ENCODE measurements at regions not wholly inside any gene's neighbourhood (a gene's known extent, or its start where the extent isn't known, plus 50 kb on each side); places are given as distances from the start of the nearest gene placed in this dataset.

DNA sequence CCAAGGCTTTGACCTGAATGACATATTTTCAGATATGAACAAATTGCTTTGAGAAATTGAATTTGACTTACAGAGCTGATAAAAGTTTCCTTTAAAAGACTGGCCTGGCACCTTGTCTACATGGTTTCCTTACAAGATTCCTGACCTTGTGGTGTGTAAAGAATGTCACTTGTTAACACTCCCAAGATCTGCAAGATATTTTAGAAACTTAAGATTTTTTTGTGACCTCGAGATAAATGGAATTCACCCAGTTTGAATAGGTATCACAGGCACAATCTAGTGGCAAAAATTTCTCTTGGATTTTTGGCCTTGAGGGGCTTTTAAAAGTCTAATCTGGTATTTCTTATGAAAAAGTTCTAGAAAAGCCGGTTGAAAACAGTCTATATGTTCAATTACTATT is 1568.9 kb upstream of the IGFBP7 start:
- 85% methylated on average over 2 of the region's 2 CpGs for WGBS, 2 donors
- Histone ChIP-seq H3K27me3 (no peaks in the 10 kb centered on the region), H3K9me3 (peaks cover 0 to 3% (median 0%) of the 10 kb centered on the region in 4 donors), H3K4me3 (no peak overlapping the region), H3K27ac (no peak overlapping the region), H3K36me3 (no peaks in the 10 kb centered on the region), H3K4me1 (no peaks in the 10 kb centered on the region)
- no peak for DNase-seq (ENCODE audit: low spot score in 2 of 2)
- TF ChIP-seq, protein P1, sequence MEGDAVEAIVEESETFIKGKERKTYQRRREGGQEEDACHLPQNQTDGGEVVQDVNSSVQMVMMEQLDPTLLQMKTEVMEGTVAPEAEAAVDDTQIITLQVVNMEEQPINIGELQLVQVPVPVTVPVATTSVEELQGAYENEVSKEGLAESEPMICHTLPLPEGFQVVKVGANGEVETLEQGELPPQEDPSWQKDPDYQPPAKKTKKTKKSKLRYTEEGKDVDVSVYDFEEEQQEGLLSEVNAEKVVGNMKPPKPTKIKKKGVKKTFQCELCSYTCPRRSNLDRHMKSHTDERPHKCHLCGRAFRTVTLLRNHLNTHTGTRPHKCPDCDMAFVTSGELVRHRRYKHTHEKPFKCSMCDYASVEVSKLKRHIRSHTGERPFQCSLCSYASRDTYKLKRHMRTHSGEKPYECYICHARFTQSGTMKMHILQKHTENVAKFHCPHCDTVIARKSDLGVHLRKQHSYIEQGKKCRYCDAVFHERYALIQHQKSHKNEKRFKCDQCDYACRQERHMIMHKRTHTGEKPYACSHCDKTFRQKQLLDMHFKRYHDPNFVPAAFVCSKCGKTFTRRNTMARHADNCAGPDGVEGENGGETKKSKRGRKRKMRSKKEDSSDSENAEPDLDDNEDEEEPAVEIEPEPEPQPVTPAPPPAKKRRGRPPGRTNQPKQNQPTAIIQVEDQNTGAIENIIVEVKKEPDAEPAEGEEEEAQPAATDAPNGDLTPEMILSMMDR (IDR thresholded peaks at IDR 0.05): no peak
- TF ChIP-seq EP300 (IDR thresholded peaks at IDR 0.05) (no peak), POLR2A (IDR thresholded peaks at IDR 0.05) (no peak)

DNA sequence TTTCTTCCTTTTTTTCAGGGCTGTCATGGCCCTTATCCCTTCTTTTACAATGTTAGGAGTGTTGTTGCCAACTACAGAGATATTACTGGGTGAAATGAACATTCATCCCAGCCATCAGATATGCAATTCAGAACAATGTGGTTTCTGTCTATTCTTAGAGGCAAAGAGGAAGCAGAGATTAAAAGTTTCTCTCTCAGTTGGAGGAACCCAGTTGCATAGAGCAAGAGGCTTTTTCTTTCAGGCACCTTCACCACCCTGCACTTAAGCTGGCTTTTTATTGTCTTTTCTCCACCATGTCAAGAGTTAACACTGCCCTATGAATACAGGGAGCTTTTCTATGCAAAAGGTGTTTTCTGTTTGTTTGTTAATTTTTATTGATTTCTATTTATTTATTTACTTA is 1559.6 kb upstream of the IGFBP7 start:
- Histone ChIP-seq H3K27ac (no peak overlapping the region), H3K4me1 (no peaks in the 10 kb centered on the region), H3K36me3 (no peaks in the 10 kb centered on the region), H3K9me3 (peaks cover 0 to 3% (median 0%) of the 10 kb centered on the region in 4 donors), H3K27me3 (no peaks in the 10 kb centered on the region), H3K4me3 (no peak overlapping the region)
- TF ChIP-seq EP300 (IDR thresholded peaks at IDR 0.05) (no peak), POLR2A (IDR thresholded peaks at IDR 0.05) (no peak)
- TF ChIP-seq, protein P1 (IDR thresholded peaks at IDR 0.05): no peak
- DNase-seq (ENCODE audit: low spot score in 2 of 2): no peak

DNA sequence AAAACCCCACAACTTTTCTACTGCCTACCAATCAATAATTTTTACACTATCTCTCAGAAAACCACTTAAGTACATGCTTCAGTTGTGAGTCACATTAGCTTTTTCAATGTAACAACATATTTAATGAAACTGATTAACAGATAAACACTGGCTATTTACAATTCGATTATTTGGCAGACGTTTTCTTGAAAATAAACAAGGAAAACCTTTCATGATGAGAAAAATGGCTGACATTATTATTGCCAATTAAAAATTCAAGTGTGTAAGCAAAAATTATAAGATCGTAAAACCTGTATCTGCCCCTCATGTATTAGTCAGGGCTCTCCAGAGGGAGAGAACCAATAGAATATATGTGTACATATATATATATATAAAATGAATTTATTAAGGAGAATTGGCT is 1555.5 kb upstream of the IGFBP7 start:
- no peak for TF ChIP-seq EP300 (IDR thresholded peaks at IDR 0.05)
- TF ChIP-seq POLR2A (IDR thresholded peaks at IDR 0.05): no peak
- Histone ChIP-seq H3K4me1 (no peaks in the 10 kb centered on the region), H3K36me3 (no peaks in the 10 kb centered on the region), H3K27me3 (no peaks in the 10 kb centered on the region), H3K27ac (no peak overlapping the region), H3K9me3 (peaks cover 0 to 6% (median 0%) of the 10 kb centered on the region in 4 donors), H3K4me3 (no peak overlapping the region)
- 82% methylated on average over 3 of the region's 3 CpGs for WGBS, 2 donors
- DNase-seq (ENCODE audit: low spot score in 2 of 2): no peak

DNA sequence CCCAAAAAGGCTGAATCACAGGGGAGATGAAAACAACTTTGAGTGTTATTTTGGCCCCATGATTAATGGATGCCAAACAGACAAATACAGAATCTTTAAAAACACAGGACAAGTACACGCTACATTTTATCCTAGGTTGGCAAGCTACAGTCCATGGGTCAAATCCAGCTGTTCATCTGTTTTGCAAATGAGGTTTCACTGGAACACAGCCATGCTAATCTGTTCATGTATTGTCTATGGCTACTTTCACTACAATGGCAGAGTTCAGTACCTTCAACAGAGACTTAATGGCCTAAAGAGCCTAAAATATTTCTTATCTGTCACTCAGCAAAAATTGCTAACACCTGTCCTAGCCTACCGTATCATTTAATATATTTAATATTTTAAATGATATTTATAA is 1548.5 kb upstream of the IGFBP7 start:
- no peak for TF ChIP-seq POLR2A (IDR thresholded peaks at IDR 0.05)
- no peak for TF ChIP-seq EP300 (IDR thresholded peaks at IDR 0.05)
- TF ChIP-seq, protein P1 (IDR thresholded peaks at IDR 0.05): no peak
- Histone ChIP-seq H3K4me3 (no peak overlapping the region), H3K4me1 (no peaks in the 10 kb centered on the region), H3K27me3 (no peaks in the 10 kb centered on the region), H3K27ac (no peak overlapping the region), H3K9me3 (peaks cover 0 to 6% (median 0%) of the 10 kb centered on the region in 4 donors), H3K36me3 (no peaks in the 10 kb centered on the region)
- WGBS, 2 donors: 78 to 83% methylated on average over 2 of the region's 2 CpGs
- DNase-seq (ENCODE audit: low spot score in 2 of 2): no peak

DNA sequence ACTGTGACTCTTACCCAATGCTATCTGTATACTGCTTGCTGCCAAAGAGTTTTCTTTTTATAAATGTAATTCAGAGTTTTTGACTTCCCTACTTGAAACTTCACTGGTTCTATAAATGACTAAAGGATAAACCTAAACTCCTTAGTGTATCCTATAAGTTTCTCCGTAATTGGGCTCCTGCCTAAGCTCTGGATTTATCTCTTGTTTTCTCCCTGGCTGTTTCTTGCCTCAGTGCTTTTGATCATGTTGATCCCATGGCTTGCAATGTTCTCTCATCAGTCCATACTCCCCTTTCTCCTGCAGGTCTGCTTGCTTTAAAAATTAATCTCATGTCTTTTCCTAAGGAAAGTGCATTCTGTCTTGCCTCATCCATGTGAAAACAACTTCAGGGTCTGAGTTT is 1543.1 kb upstream of the IGFBP7 start:
- H3K4me1 ChIP-seq: no peaks in the 10 kb centered on the region
- TF ChIP-seq EP300 (IDR thresholded peaks at IDR 0.05) (no peak), POLR2A (IDR thresholded peaks at IDR 0.05) (no peak)
- TF ChIP-seq, protein P1 (IDR thresholded peaks at IDR 0.05): no peak
- no peak for DNase-seq (ENCODE audit: low spot score in 2 of 2)
- H3K27ac ChIP-seq: no peak overlapping the region
- no peaks in the 10 kb centered on the region for H3K27me3 ChIP-seq
- no peak overlapping the region for H3K4me3 ChIP-seq
- no peaks in the 10 kb centered on the region for H3K36me3 ChIP-seq
- no peaks in the 10 kb centered on the region for H3K9me3 ChIP-seq
- 76 to 83% methylated on average over 1 of the region's 1 CpG for WGBS, 2 donors

DNA sequence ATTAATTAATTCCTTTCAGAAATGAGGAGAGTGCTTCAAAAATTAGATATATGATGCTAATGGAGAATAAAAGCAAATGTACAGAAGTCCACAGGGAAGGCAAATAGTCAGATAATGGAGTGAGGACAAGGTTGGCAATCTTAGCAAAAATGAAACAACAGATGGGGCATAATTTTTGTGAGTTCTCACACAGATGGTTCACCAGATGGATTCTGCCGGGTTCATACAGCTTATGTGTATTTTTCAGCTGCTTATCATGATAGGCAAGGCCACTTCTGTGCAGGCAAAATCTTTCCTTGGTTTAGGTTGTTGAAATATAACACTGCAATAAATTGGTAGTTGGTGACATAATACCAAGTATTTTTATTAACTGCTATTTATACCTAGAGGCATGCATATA is 1539.0 kb upstream of the IGFBP7 start:
- TF ChIP-seq, protein P1 (IDR thresholded peaks at IDR 0.05): no peak
- no peak for TF ChIP-seq EP300 (IDR thresholded peaks at IDR 0.05)
- TF ChIP-seq POLR2A (IDR thresholded peaks at IDR 0.05): no peak
- Histone ChIP-seq H3K4me1 (no peaks in the 10 kb centered on the region), H3K27ac (no peak overlapping the region), H3K36me3 (no peaks in the 10 kb centered on the region), H3K9me3 (no peaks in the 10 kb centered on the region), H3K27me3 (no peaks in the 10 kb centered on the region), H3K4me3 (no peak overlapping the region)
- no peak for DNase-seq (ENCODE audit: low spot score in 2 of 2)
- 90 to 95% methylated on average over 1 of the region's 1 CpG for WGBS, 2 donors
